Liver (tissue), 7 donors: ENCODE measurements at regions not wholly inside any gene's neighbourhood (a gene's known extent, or its start where the extent isn't known, plus 50 kb on each side); places are given as distances from the start of the nearest gene placed in this dataset.
A peak's percentile ranks its signal among the peaks of the same experiment; 100 is the strongest.

ENCODE experiments used
- DNase-seq: peaks from one replicate; pipeline ENCODE4 v3.0.0-alpha.2; 2017; ENCODE audit warnings: low spot score
- H3K27ac ChIP-seq, 2 donors: one replicate each; pipeline ENCODE4 v1.7.0; 2013; ENCODE audit warnings: inconsistent platforms in 2 of 2, low read length in 2 of 2, control low read depth in 1 of 2, low read depth in 1 of 2, mild to moderate bottlenecking in 1 of 2
- H3K27me3 ChIP-seq, 4 donors: one replicate each; pipeline versions ENCODE4 v1.6.1 to v1.7.0; 2013; ENCODE audit warnings: low read length in 3 of 4, inconsistent platforms in 1 of 4, mild to moderate bottlenecking in 1 of 4, moderate library complexity in 1 of 4; ENCODE audit not compliant: control insufficient read depth in 4 of 4, insufficient read depth in 4 of 4
- H3K36me3 ChIP-seq, 4 donors: one replicate each; pipeline versions ENCODE4 v1.6.1 to v1.7.0; 2013; ENCODE audit warnings: low read length in 3 of 4, mild to moderate bottlenecking in 3 of 4, low read depth in 1 of 4, moderate library complexity in 1 of 4; ENCODE audit not compliant: control insufficient read depth in 4 of 4, insufficient read depth in 3 of 4
- H3K4me1 ChIP-seq, 4 donors: one replicate each; pipeline versions ENCODE4 v1.6.1 to v1.7.0; 2013; ENCODE audit warnings: low read length in 3 of 4, mild to moderate bottlenecking in 3 of 4, moderate library complexity in 1 of 4; ENCODE audit not compliant: control insufficient read depth in 4 of 4, insufficient read depth in 4 of 4
- H3K4me3 ChIP-seq, 3 donors: one replicate each; pipeline versions ENCODE4 v1.6.1 to v1.7.0; 2013; ENCODE audit warnings: low read length in 3 of 3, control low read depth in 1 of 3, low read depth in 1 of 3, mild to moderate bottlenecking in 1 of 3
- H3K9ac ChIP-seq, 2 donors: one replicate each; pipeline ENCODE4 v1.7.0; 2013; ENCODE audit warnings: low read length in 2 of 2, mild to moderate bottlenecking in 2 of 2, moderate library complexity in 2 of 2, control low read depth in 1 of 2, low read depth in 1 of 2
- H3K9me3 ChIP-seq, 4 donors: one replicate each; pipeline versions ENCODE4 v1.6.1 to v1.7.0; 2013; ENCODE audit warnings: low read length in 3 of 4; ENCODE audit not compliant: control insufficient read depth in 4 of 4
- GABPA ChIP-seq, 2 donors: IDR thresholded peaks in 1 of 2; conservative IDR thresholded peaks in 1 of 2; 2 replicates each; pipeline ENCODE4 v1.6.1; 2016; ENCODE audit warnings: antibody characterized with exemption in 2 of 2, mild to moderate bottlenecking in 1 of 2, moderate library complexity in 1 of 2
- NR2F2 ChIP-seq: IDR thresholded peaks from 2 replicates; pipeline ENCODE4 v1.6.1; 2016; ENCODE audit warnings: antibody characterized with exemption
- RAD21 ChIP-seq, 2 donors: IDR thresholded peaks; 2 replicates each; pipeline ENCODE4 v1.6.1; 2016; ENCODE audit warnings: antibody characterized with exemption in 2 of 2, mild to moderate bottlenecking in 2 of 2
- SP1 ChIP-seq: IDR thresholded peaks from 2 replicates; pipeline ENCODE4 v1.6.1; 2018; ENCODE audit warnings: antibody characterized with exemption, mild to moderate bottlenecking
- YY1 ChIP-seq: IDR thresholded peaks from 2 replicates; pipeline ENCODE4 v1.6.1; 2016; ENCODE audit warnings: antibody characterized with exemption, mild to moderate bottlenecking
- WGBS: extraction: QIAGEN DNeasy Blood & Tissue Kit; methylation state at CpG from one replicate; pipeline ENCODE4 v1.1.7; 2013; 5-methylcytosine and 5-hydroxymethylcytosine counted together
- TF ChIP-seq, protein P1 (sequence below): IDR thresholded peaks from 2 replicates; pipeline ENCODE4 v1.6.1; 2016; ENCODE audit warnings: antibody characterized with exemption, mild to moderate bottlenecking
- donor health status: healthy.
- donor health status: healthy.
- donor health status: healthy.
- donor health status: healthy.

DNA sequence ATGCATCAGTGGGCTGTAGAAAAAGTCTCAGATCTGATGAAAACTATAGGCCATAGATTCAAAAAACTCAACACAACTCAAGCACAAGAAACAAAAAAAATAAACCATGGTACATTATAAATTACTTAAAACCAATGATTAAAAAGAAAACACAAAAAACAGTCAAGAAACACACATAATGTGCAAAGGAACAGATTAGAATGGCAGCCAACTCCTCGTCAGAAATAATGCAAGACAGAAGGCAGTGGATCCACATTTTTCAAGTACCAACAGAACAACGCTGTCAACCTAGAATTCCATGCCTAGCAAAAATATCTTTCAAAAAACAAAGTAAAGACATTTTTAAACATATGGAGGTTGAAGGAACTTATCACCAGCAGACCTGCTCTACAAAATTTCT is 69.7 kb downstream of the PSMB1 start:
- DNase-seq: no peak
- no peak overlapping the region for H3K27ac ChIP-seq

GRCh38 chr6:170480050-170480692 is 72.9 kb downstream of the PSMB1 start:
- 55% methylated on average over 6 of the region's 6 CpGs for WGBS
- Histone ChIP-seq H3K4me3 (no peak overlapping the region), H3K9me3 (no peaks in the 10 kb centered on the region), H3K9ac (no peak overlapping the region), H3K36me3 (no peaks in the 10 kb centered on the region), H3K27ac (no peak overlapping the region), H3K27me3 (peaks cover 0 to 3% (median 0%) of the 10 kb centered on the region in 4 donors), H3K4me1 (no peaks in the 10 kb centered on the region)
- peak in 1 of 2 donors; percentile 20 for TF ChIP-seq RAD21 (IDR thresholded peaks at IDR 0.05)
- TF ChIP-seq, protein P1, sequence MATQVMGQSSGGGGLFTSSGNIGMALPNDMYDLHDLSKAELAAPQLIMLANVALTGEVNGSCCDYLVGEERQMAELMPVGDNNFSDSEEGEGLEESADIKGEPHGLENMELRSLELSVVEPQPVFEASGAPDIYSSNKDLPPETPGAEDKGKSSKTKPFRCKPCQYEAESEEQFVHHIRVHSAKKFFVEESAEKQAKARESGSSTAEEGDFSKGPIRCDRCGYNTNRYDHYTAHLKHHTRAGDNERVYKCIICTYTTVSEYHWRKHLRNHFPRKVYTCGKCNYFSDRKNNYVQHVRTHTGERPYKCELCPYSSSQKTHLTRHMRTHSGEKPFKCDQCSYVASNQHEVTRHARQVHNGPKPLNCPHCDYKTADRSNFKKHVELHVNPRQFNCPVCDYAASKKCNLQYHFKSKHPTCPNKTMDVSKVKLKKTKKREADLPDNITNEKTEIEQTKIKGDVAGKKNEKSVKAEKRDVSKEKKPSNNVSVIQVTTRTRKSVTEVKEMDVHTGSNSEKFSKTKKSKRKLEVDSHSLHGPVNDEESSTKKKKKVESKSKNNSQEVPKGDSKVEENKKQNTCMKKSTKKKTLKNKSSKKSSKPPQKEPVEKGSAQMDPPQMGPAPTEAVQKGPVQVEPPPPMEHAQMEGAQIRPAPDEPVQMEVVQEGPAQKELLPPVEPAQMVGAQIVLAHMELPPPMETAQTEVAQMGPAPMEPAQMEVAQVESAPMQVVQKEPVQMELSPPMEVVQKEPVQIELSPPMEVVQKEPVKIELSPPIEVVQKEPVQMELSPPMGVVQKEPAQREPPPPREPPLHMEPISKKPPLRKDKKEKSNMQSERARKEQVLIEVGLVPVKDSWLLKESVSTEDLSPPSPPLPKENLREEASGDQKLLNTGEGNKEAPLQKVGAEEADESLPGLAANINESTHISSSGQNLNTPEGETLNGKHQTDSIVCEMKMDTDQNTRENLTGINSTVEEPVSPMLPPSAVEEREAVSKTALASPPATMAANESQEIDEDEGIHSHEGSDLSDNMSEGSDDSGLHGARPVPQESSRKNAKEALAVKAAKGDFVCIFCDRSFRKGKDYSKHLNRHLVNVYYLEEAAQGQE: no peak
- no peak for DNase-seq

More for the DNA sequence above, 69.7 kb downstream of the PSMB1 start:
- Histone ChIP-seq H3K9ac (no peak overlapping the region), H3K9me3 (no peaks in the 10 kb centered on the region), H3K4me3 (no peak overlapping the region), H3K4me1 (no peaks in the 10 kb centered on the region), H3K27me3 (peaks cover 0 to 3% (median 0%) of the 10 kb centered on the region in 4 donors), H3K36me3 (no peaks in the 10 kb centered on the region)
- WGBS: 86% methylated on average over 2 of the region's 2 CpGs
- TF ChIP-seq YY1 (no peak), SP1 (no peak), RAD21 (IDR thresholded peaks at IDR 0.05) (no peak)

DNA sequence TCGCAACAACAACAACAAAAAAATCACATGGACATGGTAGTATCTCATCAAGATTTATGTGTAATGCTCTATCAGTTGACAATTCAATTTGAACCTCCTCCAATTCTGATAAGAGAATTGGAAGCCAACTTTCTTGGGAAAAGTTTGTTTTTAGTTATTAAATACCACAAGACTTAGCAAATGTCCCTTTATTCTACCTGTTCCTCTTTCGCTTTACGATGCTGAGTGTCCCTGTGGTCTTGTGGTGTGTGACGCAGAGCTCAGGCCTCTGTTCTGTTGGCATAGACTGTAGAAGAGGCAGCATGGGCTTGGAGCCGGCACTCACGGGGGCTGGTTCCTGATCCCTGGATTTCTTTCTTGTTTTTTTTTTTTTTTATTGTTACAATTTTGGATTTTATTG is 76.7 kb downstream of the PSMB1 start:
- WGBS: 89% methylated on average over 6 of the region's 6 CpGs
- TF ChIP-seq, protein P1: no peak
- TF ChIP-seq NR2F2: no peak
- no peak for TF ChIP-seq GABPA (IDR thresholded peaks at IDR 0.05 in 1 of 2, conservative IDR thresholded peaks at IDR 0.05 in 1 of 2)

More for the DNA sequence above, 76.7 kb downstream of the PSMB1 start:
- Histone ChIP-seq H3K4me3 (no peak overlapping the region), H3K9ac (no peak overlapping the region), H3K4me1 (no peaks in the 10 kb centered on the region), H3K36me3 (no peaks in the 10 kb centered on the region), H3K9me3 (no peaks in the 10 kb centered on the region), H3K27ac (no peak overlapping the region), H3K27me3 (peaks cover 0 to 6% (median 0%) of the 10 kb centered on the region in 4 donors)
- no peak for DNase-seq
